PC-9 (cell line): ENCODE measurements at regions not wholly inside any gene's neighbourhood (a gene's known extent, or its start where the extent isn't known, plus 50 kb on each side); places are given as distances from the start of the nearest gene placed in this dataset.

ENCODE experiments used
- BruUV-seq: library from RNA; stranded (reverse); fragments of 400-500 nt; replicated peaks from 2 replicates; lab custom pipeline; 2021; lab: Mats Ljungman, UMichigan
- CTCF ChIA-PET: fragments of 300-600 bp; sonication (Branson Sonifier 250); formaldehyde crosslinking; loops from one replicate; lab custom pipeline; 2022; ENCODE audit warnings: antibody characterized with exemption; lab: Charles Lee
- POLR2A ChIA-PET: fragments of 300-600 bp; sonication (Branson Sonifier 250); formaldehyde crosslinking; loops from one replicate; lab custom pipeline; 2022; ENCODE audit warnings: antibody characterized with exemption; ENCODE audit not compliant: unreplicated experiment; lab: Charles Lee
- DNase-seq, 2 experiments: peaks; one replicate each; pipeline versions ENCODE4 v3.0.0 to v3.0.0-alpha.2; 2015 to 2022; ENCODE audit warnings: mixed read lengths in 1 of 2
- H2AFZ ChIP-seq: fragments of 200-600 bp; sonication (generic); 2 replicates; pipeline ENCODE4 v1.8.1; 2017; ENCODE audit warnings: antibody characterized with exemption
- H3F3A ChIP-seq: fragments of 200-600 bp; sonication (generic); 2 replicates; pipeline ENCODE4 v1.8.1; 2017; ENCODE audit warnings: antibody characterized with exemption, mild to moderate bottlenecking, low read depth; ENCODE audit not compliant: insufficient read depth
- H3K27ac ChIP-seq: fragments of 200-600 bp; sonication (generic); 2 replicates; pipeline ENCODE4 v1.6.1; 2016; ENCODE audit warnings: mixed run types
- H3K27me3 ChIP-seq: fragments of 200-600 bp; sonication (generic); 2 replicates; pipeline ENCODE4 v1.6.1; 2016; ENCODE audit warnings: low read depth, mixed run types; ENCODE audit not compliant: insufficient read depth
- H3K36me3 ChIP-seq: fragments of 200-600 bp; sonication (generic); 2 replicates; pipeline ENCODE4 v1.6.1; 2016; ENCODE audit warnings: low read depth, mixed run types
- H3K4me1 ChIP-seq: fragments of 200-600 bp; sonication (generic); replicated peaks from 2 replicates; pipeline ENCODE4 v1.6.1; 2016; ENCODE audit warnings: mixed run types; ENCODE audit not compliant: insufficient read depth
- H3K4me2 ChIP-seq: fragments of 200-600 bp; sonication (generic); 2 replicates; pipeline ENCODE4 v1.6.1; 2017; ENCODE audit warnings: mixed run types
- H3K4me3 ChIP-seq: fragments of 200-600 bp; sonication (generic); 2 replicates; pipeline ENCODE4 v1.6.1; 2016; ENCODE audit warnings: mixed run types
- H3K79me2 ChIP-seq: fragments of 200-600 bp; sonication (generic); 2 replicates; pipeline ENCODE4 v1.6.1; 2017; ENCODE audit warnings: low read depth, mixed run types
- H3K9me2 ChIP-seq: fragments of 200-600 bp; sonication (generic); 2 replicates; pipeline ENCODE4 v1.8.1; 2017; ENCODE audit warnings: mild to moderate bottlenecking; ENCODE audit not compliant: insufficient read depth
- H3K9me3 ChIP-seq: fragments of 200-600 bp; sonication (generic); 2 replicates; pipeline ENCODE4 v1.8.1; 2016; ENCODE audit warnings: low read depth; ENCODE audit not compliant: insufficient read depth
- H4K20me1 ChIP-seq: fragments of 200-600 bp; sonication (generic); 2 replicates; pipeline ENCODE4 v1.8.1; 2017; ENCODE audit not compliant: insufficient read depth
- CTCF ChIP-seq: fragments of 200-600 bp; sonication (generic); conservative IDR thresholded peaks from 2 replicates; pipeline ENCODE4 v1.6.1; 2017; ENCODE audit warnings: mixed run types, antibody characterized with exemption, mild to moderate bottlenecking, moderate library complexity
- EZH2 ChIP-seq: fragments of 200-600 bp; sonication (generic); IDR thresholded peaks from 2 replicates; pipeline ENCODE4 v1.8.0; 2017; ENCODE audit warnings: antibody characterized with exemption, low read depth
- intact Hi-C: fragments of 100-400 bp; cut with micrococcal nuclease; formaldehyde crosslinking; loops from one replicate; pipeline ENCODE4 v1.10.0; 2022; ENCODE audit not compliant: unreplicated experiment

- DNase-seq, result no peak
- no peak overlapping the region for H2AFZ ChIP-seq
- TF ChIP-seq EZH2, result no peak
- no peak for TF ChIP-seq CTCF
Observed at GRCh38 chr12:53817021-53817389, 65.2 kb upstream of the CISTR start.

GRCh38 chr12:53820514-53821306 lies 68.9 kb upstream of the CISTR start:
- CTCF ChIA-PET, result interaction anchor here (0.9 kb wide), 1 partner anchor 16 kb away, joined by 4 read pairs; no protein-coding TSS in a partner anchor
- H3K4me2 ChIP-seq, result peak overlapping the region; percentile 31
- POLR2A ChIA-PET, result no interaction called here
- no peaks in the 10 kb centered on the region for H3K79me2 ChIP-seq
- no peaks in the 10 kb centered on the region for H4K20me1 ChIP-seq
- peak overlapping the region; percentile 23; the same call in 1 of the 2 replicates for H3K27ac ChIP-seq
- H3K4me3 ChIP-seq, result no peak overlapping the region
- no peaks in the 10 kb centered on the region for H3K36me3 ChIP-seq
- no peaks in the 10 kb centered on the region for H3K9me3 ChIP-seq
- peaks cover 26% of the 10 kb centered on the region for H3F3A ChIP-seq
- H2AFZ ChIP-seq, result 0 out of 2 replicates have a peak overlapping the region, but pooled peaks have one; percentile 56
- BruUV-seq, result no TSS peak
- peak in 1 of 2 experiments; percentile 64 for DNase-seq
- H3K4me1 ChIP-seq, result peaks cover 49% of the 10 kb centered on the region
- intact Hi-C loops, result no loop called here
- TF ChIP-seq EZH2 (no peak), CTCF (no peak)
- H3K9me2 ChIP-seq, result no peaks in the 10 kb centered on the region
- no peaks in the 10 kb centered on the region for H3K27me3 ChIP-seq

More at GRCh38 chr12:53817021-53817389, 65.2 kb upstream of the CISTR start:
- no peaks in the 10 kb centered on the region; the same call in 1 of the 2 replicates for H3K9me2 ChIP-seq
- no peak overlapping the region for H3K27ac ChIP-seq
- no peaks in the 10 kb centered on the region for H3K36me3 ChIP-seq
- peaks cover 14% of the 10 kb centered on the region for H3K4me1 ChIP-seq
- CTCF ChIA-PET, result no interaction called here
- POLR2A ChIA-PET, result no interaction called here
- BruUV-seq, result no TSS peak
- H3K9me3 ChIP-seq, result no peaks in the 10 kb centered on the region
- H3K27me3 ChIP-seq, result no peaks in the 10 kb centered on the region
- H3K4me2 ChIP-seq, result peak overlapping the region; percentile 27; the same call in 1 of the 2 replicates
- no peaks in the 10 kb centered on the region for H3K79me2 ChIP-seq
- no peak overlapping the region for H3K4me3 ChIP-seq
- no peaks in the 10 kb centered on the region for H4K20me1 ChIP-seq
- no peaks in the 10 kb centered on the region; the same call in 1 of the 2 replicates for H3F3A ChIP-seq
- intact Hi-C loops, result no loop called here

- no peaks in the 10 kb centered on the region for H3K79me2 ChIP-seq
- H3K4me1 ChIP-seq, result peaks cover 79% of the 10 kb centered on the region
- H3K27me3 ChIP-seq, result no peaks in the 10 kb centered on the region
- ChIA-PET CTCF (no interaction called here), POLR2A (no interaction called here)
- DNase-seq, result no peak
- H2AFZ ChIP-seq, result 0 out of 2 replicates have a peak overlapping the region, but pooled peaks have one; percentile 22
- BruUV-seq, result no TSS peak
- H3K27ac ChIP-seq, result peak overlapping the region; percentile 87
- no peaks in the 10 kb centered on the region for H3K36me3 ChIP-seq
- peak overlapping the region; percentile 61 for H3K4me2 ChIP-seq
- H3F3A ChIP-seq, result peaks cover 40% of the 10 kb centered on the region
- H4K20me1 ChIP-seq, result no peaks in the 10 kb centered on the region
- H3K9me3 ChIP-seq, result no peaks in the 10 kb centered on the region
- intact Hi-C loops, result no loop called here
- H3K4me3 ChIP-seq, result no peak overlapping the region
- TF ChIP-seq CTCF (no peak), EZH2 (no peak)
- no peaks in the 10 kb centered on the region for H3K9me2 ChIP-seq
Observed at GRCh38 chr12:53824001-53824712, 72.4 kb upstream of the CISTR start.
